ENCODE measurements at regions not wholly inside any gene's neighbourhood (a gene's known extent, or its start where the extent isn't known, plus 50 kb on each side); places are given as distances from the start of the nearest gene placed in this dataset.
A peak's percentile ranks its signal among the peaks of the same experiment; 100 is the strongest.

- no peak for TF ChIP-seq MAX (IDR thresholded peaks at IDR 0.05)
- TF ChIP-seq ZBTB33 (IDR thresholded peaks at IDR 0.05), result no peak
- TF ChIP-seq HNF4A (conservative IDR thresholded peaks at IDR 0.05), result no peak
- TF ChIP-seq FOXA1 (IDR thresholded peaks at IDR 0.05), result no peak
- TF ChIP-seq ATF3 (IDR thresholded peaks at IDR 0.05), result no peak
These were observed 109.1 kb downstream of the COL6A6 start (continued) for GRCh38 chr3:130626049-130626448.

GRCh38 chr3:130627143-130627855 lies 110.3 kb downstream of the COL6A6 start:
- Histone ChIP-seq H3K36me3 (ENCODE audit: control insufficient read depth in 4 of 4, insufficient read depth in 3 of 4, low read depth in 1 of 4, low read length in 3 of 4) (no peaks in the 10 kb centered on the region), H3K4me1 (ENCODE audit: control insufficient read depth in 4 of 4, insufficient read depth in 4 of 4, low read length in 3 of 4) (peaks cover 0 to 14% (median 9%) of the 10 kb centered on the region in 4 donors), H3K9ac (ENCODE audit: low read depth in 1 of 2, low read length in 2 of 2) (no peak overlapping the region), H3K4me3 (ENCODE audit: low read depth in 1 of 3, low read length in 3 of 3) (no peak overlapping the region), H3K9me3 (ENCODE audit: control insufficient read depth in 4 of 4, low read length in 3 of 4) (no peaks in the 10 kb centered on the region), H3K27ac (ENCODE audit: low read depth in 1 of 2, low read length in 2 of 2) (no peak overlapping the region), H3K27me3 (ENCODE audit: control insufficient read depth in 4 of 4, insufficient read depth in 4 of 4, low read length in 3 of 4) (no peaks in the 10 kb centered on the region)
- WGBS, result 32% methylated on average over 4 of the region's 4 CpGs
- DNase-seq (ENCODE audit: low spot score), result no peak
- TF ChIP-seq NR2F2 (IDR thresholded peaks at IDR 0.05) (no peak), ZBTB33 (IDR thresholded peaks at IDR 0.05) (no peak), MAX (IDR thresholded peaks at IDR 0.05) (no peak), SP1 (IDR thresholded peaks at IDR 0.05) (peak; percentile 66), CTCF (IDR thresholded peaks at IDR 0.05; ENCODE audit: low read depth, low read length, missing input control) (no peak), FOXA2 (IDR thresholded peaks at IDR 0.05) (no peak), GABPA (IDR thresholded peaks at IDR 0.05 in 1 of 2, conservative IDR thresholded peaks at IDR 0.05 in 1 of 2) (no peak), REST (IDR thresholded peaks at IDR 0.05) (no peak), HNF4G (IDR thresholded peaks at IDR 0.05) (peak; percentile 31), YY1 (IDR thresholded peaks at IDR 0.05) (peak; percentile 48), ATF3 (IDR thresholded peaks at IDR 0.05) (no peak), RXRA (IDR thresholded peaks at IDR 0.05) (peak; percentile 31 to 44), HNF4A (conservative IDR thresholded peaks at IDR 0.05) (peak; percentile 71 to 79), TAF1 (conservative IDR thresholded peaks at IDR 0.05) (no peak), FOXA1 (IDR thresholded peaks at IDR 0.05) (no peak), EGR1 (IDR thresholded peaks at IDR 0.05; ENCODE audit: low read depth in 2 of 2) (no peak), JUND (IDR thresholded peaks at IDR 0.05) (no peak), RAD21 (IDR thresholded peaks at IDR 0.05) (no peak)

Data from liver (tissue), 8 donors.